Suprapubic skin (tissue), 4 donors: ENCODE measurements at regions not wholly inside any gene's neighbourhood (a gene's known extent, or its start where the extent isn't known, plus 50 kb on each side); places are given as distances from the start of the nearest gene placed in this dataset.
"Not testable (repeated sequence)": the region's sequence is repeated elsewhere in the genome, so short reads cannot be mapped to it uniquely, and the experiment has no call there.

Experiments
- DNase-seq, 2 donors: peaks; one replicate each; pipeline ENCODE4 v3.0.0-alpha.2; 2019; ENCODE audit warnings: low spot score in 2 of 2
- H3K27ac ChIP-seq: fragments of 200-600 bp; sonication (generic); one replicate; pipeline ENCODE4 v1.5.1; 2019
- H3K27me3 ChIP-seq: fragments of 200-600 bp; sonication (generic); one replicate; pipeline ENCODE4 v1.5.1; 2019
- H3K36me3 ChIP-seq: fragments of 200-600 bp; sonication (generic); one replicate; pipeline ENCODE4 v1.5.1; 2019
- H3K4me1 ChIP-seq: fragments of 200-600 bp; sonication (generic); one replicate; pipeline ENCODE4 v1.5.1; 2019
- H3K4me3 ChIP-seq: fragments of 200-600 bp; sonication (generic); one replicate; pipeline ENCODE4 v1.5.1; 2019; ENCODE audit warnings: mild to moderate bottlenecking
- H3K9me3 ChIP-seq: fragments of 200-600 bp; sonication (generic); one replicate; pipeline ENCODE4 v1.5.1; 2019
- EP300 ChIP-seq: sonication (generic); formaldehyde crosslinking; IDR thresholded peaks from one replicate; pipeline ENCODE4 v1.6.1; 2017; ENCODE audit warnings: antibody characterized with exemption
- POLR2A ChIP-seq, 2 donors: fragments of 450-650 bp; IDR thresholded peaks; one replicate each; pipeline ENCODE4 v1.6.1; 2017; ENCODE audit warnings: antibody characterized with exemption in 2 of 2, mild to moderate bottlenecking in 2 of 2, moderate library complexity in 2 of 2
- POLR2AphosphoS5 ChIP-seq, 3 donors: sonication (generic); formaldehyde crosslinking; IDR thresholded peaks; one replicate each; pipeline ENCODE4 v1.6.1; 2017; ENCODE audit warnings: antibody characterized with exemption in 3 of 3
- WGBS: methylation state at CpG from one replicate; pipeline ENCODE4 v1.1.5; 2018; 5-methylcytosine and 5-hydroxymethylcytosine counted together
- TF ChIP-seq, protein P1 (sequence below), 2 donors: fragments of 200-600 bp in 1 of 2; fragments of 450-650 bp in 1 of 2; sonication (generic) in 1 of 2; IDR thresholded peaks; one replicate each; pipeline ENCODE4 v1.5.1; 2016 to 2019; ENCODE audit warnings: antibody characterized with exemption in 2 of 2, mild to moderate bottlenecking in 1 of 2, moderate library complexity in 1 of 2

GRCh38 chr6:153465050-153465449 is 334.0 kb upstream of the RGS17 start:
- H3K36me3 ChIP-seq = no peaks in the 10 kb centered on the region
- H3K27me3 ChIP-seq = no peaks in the 10 kb centered on the region
- H3K4me1 ChIP-seq = no peaks in the 10 kb centered on the region
- H3K27ac ChIP-seq = no peak overlapping the region
- TF ChIP-seq EP300 = no peak
- TF ChIP-seq POLR2A (IDR thresholded peaks at IDR 0.05) = no peak
- TF ChIP-seq, protein P1, sequence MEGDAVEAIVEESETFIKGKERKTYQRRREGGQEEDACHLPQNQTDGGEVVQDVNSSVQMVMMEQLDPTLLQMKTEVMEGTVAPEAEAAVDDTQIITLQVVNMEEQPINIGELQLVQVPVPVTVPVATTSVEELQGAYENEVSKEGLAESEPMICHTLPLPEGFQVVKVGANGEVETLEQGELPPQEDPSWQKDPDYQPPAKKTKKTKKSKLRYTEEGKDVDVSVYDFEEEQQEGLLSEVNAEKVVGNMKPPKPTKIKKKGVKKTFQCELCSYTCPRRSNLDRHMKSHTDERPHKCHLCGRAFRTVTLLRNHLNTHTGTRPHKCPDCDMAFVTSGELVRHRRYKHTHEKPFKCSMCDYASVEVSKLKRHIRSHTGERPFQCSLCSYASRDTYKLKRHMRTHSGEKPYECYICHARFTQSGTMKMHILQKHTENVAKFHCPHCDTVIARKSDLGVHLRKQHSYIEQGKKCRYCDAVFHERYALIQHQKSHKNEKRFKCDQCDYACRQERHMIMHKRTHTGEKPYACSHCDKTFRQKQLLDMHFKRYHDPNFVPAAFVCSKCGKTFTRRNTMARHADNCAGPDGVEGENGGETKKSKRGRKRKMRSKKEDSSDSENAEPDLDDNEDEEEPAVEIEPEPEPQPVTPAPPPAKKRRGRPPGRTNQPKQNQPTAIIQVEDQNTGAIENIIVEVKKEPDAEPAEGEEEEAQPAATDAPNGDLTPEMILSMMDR (IDR thresholded peaks at IDR 0.05) = no peak
- TF ChIP-seq POLR2AphosphoS5 (IDR thresholded peaks at IDR 0.05) = no peak
- no peak overlapping the region for H3K4me3 ChIP-seq
- DNase-seq = no peak
- H3K9me3 ChIP-seq = no peaks in the 10 kb centered on the region
- WGBS = 91% methylated on average over 2 of the region's 2 CpGs

DNA sequence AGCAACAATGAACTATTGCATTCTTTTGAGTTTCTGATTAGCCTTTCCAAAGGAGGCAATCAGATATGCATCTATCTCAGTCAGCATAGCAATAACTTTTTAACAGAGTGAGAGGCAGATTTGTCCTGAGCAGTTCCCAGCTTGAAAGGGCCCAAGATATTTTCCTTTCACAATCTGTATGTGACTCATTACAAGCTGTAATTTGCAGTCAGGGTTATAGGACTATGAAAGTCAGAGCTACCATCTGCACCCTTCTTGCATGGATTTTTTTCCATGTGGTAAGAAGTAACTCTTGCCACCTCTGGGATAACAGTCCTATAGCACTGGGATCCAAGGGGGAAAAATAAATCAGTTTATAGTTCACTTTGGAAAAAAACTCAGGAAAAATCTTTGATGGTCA is 318.2 kb upstream of the RGS17 start:
- no peak for DNase-seq
- Histone ChIP-seq H3K4me1 (no peaks in the 10 kb centered on the region), H3K36me3 (no peaks in the 10 kb centered on the region), H3K27me3 (no peaks in the 10 kb centered on the region), H3K4me3 (no peak overlapping the region), H3K27ac (no peak overlapping the region), H3K9me3 (peaks cover under 1% of the 10 kb centered on the region)
- TF ChIP-seq POLR2A (IDR thresholded peaks at IDR 0.05) (no peak), EP300 (no peak)

DNA sequence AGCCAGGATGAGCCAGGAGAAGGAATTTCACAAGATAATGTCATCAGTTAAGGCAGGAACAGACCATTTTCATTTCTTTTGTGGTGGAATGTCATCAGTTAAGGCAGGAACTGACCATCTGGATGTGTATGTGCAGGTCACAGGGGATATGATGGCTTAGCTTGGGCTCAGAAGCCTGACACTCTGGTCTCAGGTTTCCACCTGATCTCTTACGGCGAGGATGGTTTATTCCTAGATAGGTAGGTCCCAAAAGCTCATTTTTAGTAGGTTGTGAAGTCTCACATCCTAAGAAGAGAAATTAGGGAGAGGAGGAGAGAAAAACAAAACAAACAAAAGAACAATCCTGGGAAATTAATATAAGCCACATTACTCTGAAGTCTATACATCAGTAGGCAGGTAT is 311.7 kb upstream of the RGS17 start:
- not testable (repeated sequence) for H3K27ac ChIP-seq, H3K4me3 ChIP-seq, H3K9me3 ChIP-seq, DNase-seq, H3K27me3 ChIP-seq, H3K4me1 ChIP-seq, H3K36me3 ChIP-seq
- WGBS = 82% methylated on average over 2 of the region's 2 CpGs

- H3K27me3 ChIP-seq = no peaks in the 10 kb centered on the region
- WGBS = 43% methylated on average over 2 of the region's 2 CpGs
- DNase-seq = no peak
Measured at GRCh38 chr6:153442096-153442495, 311.0 kb upstream of the RGS17 start.

DNA sequence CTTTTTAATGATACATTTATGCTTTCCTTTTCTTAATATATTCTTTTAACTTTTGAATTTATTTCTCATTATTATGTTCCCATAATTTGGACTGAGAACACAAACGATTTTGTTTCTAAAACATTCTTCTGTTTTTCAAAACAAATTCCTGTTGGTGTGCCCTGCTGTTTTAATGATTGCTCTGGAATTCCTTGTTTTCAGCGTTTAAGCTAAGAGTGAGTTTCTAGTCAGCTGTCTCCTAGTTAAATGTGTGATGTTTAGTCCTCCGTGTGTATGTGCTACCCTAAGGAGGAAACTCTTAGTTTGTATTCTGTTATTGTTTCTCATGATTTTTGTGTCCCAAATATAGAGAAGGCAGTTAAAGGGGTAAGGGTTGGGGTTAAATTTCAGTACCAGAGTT is 306.1 kb upstream of the RGS17 start:
- no peaks in the 10 kb centered on the region for H3K4me1 ChIP-seq
- no peaks in the 10 kb centered on the region for H3K9me3 ChIP-seq
- H3K4me3 ChIP-seq = no peak overlapping the region
- H3K27me3 ChIP-seq = no peaks in the 10 kb centered on the region
- 40% methylated on average over 3 of the region's 3 CpGs for WGBS
- no peak for DNase-seq
- H3K36me3 ChIP-seq = no peaks in the 10 kb centered on the region
- TF ChIP-seq, protein P1 (IDR thresholded peaks at IDR 0.05) = no peak
- TF ChIP-seq POLR2AphosphoS5 (IDR thresholded peaks at IDR 0.05) (no peak), EP300 (no peak), POLR2A (IDR thresholded peaks at IDR 0.05) (no peak)
- no peak overlapping the region for H3K27ac ChIP-seq

More at GRCh38 chr6:153442096-153442495, 311.0 kb upstream of the RGS17 start:
- Histone ChIP-seq H3K9me3 (peaks cover 4% of the 10 kb centered on the region), H3K4me3 (no peak overlapping the region), H3K27ac (no peak overlapping the region), H3K4me1 (no peaks in the 10 kb centered on the region), H3K36me3 (no peaks in the 10 kb centered on the region)
- TF ChIP-seq, protein P1 (IDR thresholded peaks at IDR 0.05) = no peak
- TF ChIP-seq POLR2AphosphoS5 (IDR thresholded peaks at IDR 0.05) = no peak
- TF ChIP-seq POLR2A (IDR thresholded peaks at IDR 0.05) = no peak
- no peak for TF ChIP-seq EP300

GRCh38 chr6:153436351-153436750 is 305.3 kb upstream of the RGS17 start:
- Histone ChIP-seq H3K9me3 (no peaks in the 10 kb centered on the region), H3K27me3 (no peaks in the 10 kb centered on the region), H3K27ac (no peak overlapping the region), H3K36me3 (no peaks in the 10 kb centered on the region), H3K4me3 (no peak overlapping the region), H3K4me1 (no peaks in the 10 kb centered on the region)
- DNase-seq = no peak
- whole genome bisulfite sequencing = 44% methylated on average over 5 of the region's 5 CpGs
- no peak for TF ChIP-seq POLR2AphosphoS5 (IDR thresholded peaks at IDR 0.05)
- TF ChIP-seq, protein P1 (IDR thresholded peaks at IDR 0.05) = no peak
- TF ChIP-seq EP300 = no peak
- TF ChIP-seq POLR2A (IDR thresholded peaks at IDR 0.05) = no peak
